ENCODE measurements at regions not wholly inside any gene's neighbourhood (a gene's known extent, or its start where the extent isn't known, plus 50 kb on each side); places are given as distances from the start of the nearest gene placed in this dataset.

DNA sequence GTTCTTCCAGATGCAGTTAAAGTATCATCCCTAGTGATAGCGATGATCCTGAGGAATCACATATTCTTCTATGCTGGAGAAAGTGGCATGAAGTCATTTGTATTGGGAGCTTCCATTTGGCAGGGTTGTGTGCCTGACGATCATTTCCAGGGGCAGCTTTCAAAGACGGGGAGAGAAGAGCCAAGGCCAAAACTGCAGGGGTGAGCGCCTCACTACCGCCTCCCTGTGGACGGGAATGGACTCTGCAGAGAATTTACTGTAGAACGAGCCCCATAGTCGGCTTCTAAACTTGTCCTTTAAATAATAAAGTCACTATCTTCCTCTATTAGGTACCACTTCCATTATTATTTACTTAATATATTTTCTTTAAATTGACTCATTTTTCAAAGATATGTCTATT, 555.9 kb upstream of the TMEM132C start:
- TF ChIP-seq EZH2phosphoT487 (conservative IDR thresholded peaks at IDR 0.05; ENCODE audit: low read length) (no peak), CTCF (IDR thresholded peaks at IDR 0.05; ENCODE audit: insufficient read depth, low read length, poor library complexity, severe bottlenecking) (no peak)
- Histone ChIP-seq H3K79me2 (ENCODE audit: insufficient read depth, low read length) (no peaks in the 10 kb centered on the region), H3K36me3 (ENCODE audit: low read length) (no peaks in the 10 kb centered on the region), H2AFZ (ENCODE audit: low read depth, low read length, severe bottlenecking) (no peak overlapping the region), H3K9me3 (ENCODE audit: insufficient read depth, low read length) (no peaks in the 10 kb centered on the region), H3F3A (ENCODE audit: insufficient read depth) (no peaks in the 10 kb centered on the region), H3K9ac (ENCODE audit: low read length) (no peak overlapping the region), H3K27ac (ENCODE audit: low read depth, low read length) (no peak overlapping the region), H3K9me2 (replicated peaks; ENCODE audit: insufficient read depth, low read length) (no peaks in the 10 kb centered on the region), H3K4me3 (ENCODE audit: insufficient read depth, low read length, poor library complexity, severe bottlenecking) (no peak overlapping the region), H3K4me2 (ENCODE audit: low read depth, low read length, poor library complexity, severe bottlenecking) (no peak overlapping the region), H4K20me1 (ENCODE audit: low read depth, low read length) (no peaks in the 10 kb centered on the region), H3K27me3 (ENCODE audit: low read length) (no peaks in the 10 kb centered on the region)

DNA sequence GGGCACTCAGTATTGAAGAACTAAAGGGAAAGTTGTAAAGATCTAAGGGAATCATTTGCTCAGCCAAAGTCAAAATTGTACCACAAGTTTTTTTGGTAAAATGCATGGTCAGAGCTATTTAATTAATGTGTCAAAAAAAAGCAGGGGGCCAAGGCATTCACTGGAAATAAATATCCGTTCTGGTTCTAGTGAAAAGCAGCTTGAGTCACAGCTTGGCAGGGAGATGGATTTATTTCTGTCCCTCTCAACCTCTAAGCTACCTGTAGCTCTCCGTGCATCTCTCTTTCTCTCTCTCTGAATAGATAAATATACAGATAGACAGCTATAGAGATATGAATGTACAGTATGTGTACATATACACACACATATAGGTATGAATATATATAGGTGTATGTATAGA, 554.4 kb upstream of the TMEM132C start:
- H3K4me3 ChIP-seq (ENCODE audit: insufficient read depth, low read length, poor library complexity, severe bottlenecking): no peak overlapping the region
- no peak overlapping the region for H3K4me2 ChIP-seq (ENCODE audit: low read depth, low read length, poor library complexity, severe bottlenecking)
- H3K27me3 ChIP-seq (ENCODE audit: low read length): no peaks in the 10 kb centered on the region
- no peaks in the 10 kb centered on the region for H3K9me3 ChIP-seq (ENCODE audit: insufficient read depth, low read length)
- H2AFZ ChIP-seq (ENCODE audit: low read depth, low read length, severe bottlenecking): no peak overlapping the region
- no peaks in the 10 kb centered on the region for H3K79me2 ChIP-seq (ENCODE audit: insufficient read depth, low read length)
- H3K9me2 ChIP-seq (replicated peaks; ENCODE audit: insufficient read depth, low read length): no peaks in the 10 kb centered on the region
- H3K9ac ChIP-seq (ENCODE audit: low read length): no peak overlapping the region
- no peaks in the 10 kb centered on the region for H4K20me1 ChIP-seq (ENCODE audit: low read depth, low read length)
- H3K27ac ChIP-seq (ENCODE audit: low read depth, low read length): no peak overlapping the region
- no peak for TF ChIP-seq EZH2phosphoT487 (conservative IDR thresholded peaks at IDR 0.05; ENCODE audit: low read length)
- TF ChIP-seq CTCF (IDR thresholded peaks at IDR 0.05; ENCODE audit: insufficient read depth, low read length, poor library complexity, severe bottlenecking): no peak
- no peaks in the 10 kb centered on the region for H3F3A ChIP-seq (ENCODE audit: insufficient read depth)
- H3K36me3 ChIP-seq (ENCODE audit: low read length): no peaks in the 10 kb centered on the region

DNA sequence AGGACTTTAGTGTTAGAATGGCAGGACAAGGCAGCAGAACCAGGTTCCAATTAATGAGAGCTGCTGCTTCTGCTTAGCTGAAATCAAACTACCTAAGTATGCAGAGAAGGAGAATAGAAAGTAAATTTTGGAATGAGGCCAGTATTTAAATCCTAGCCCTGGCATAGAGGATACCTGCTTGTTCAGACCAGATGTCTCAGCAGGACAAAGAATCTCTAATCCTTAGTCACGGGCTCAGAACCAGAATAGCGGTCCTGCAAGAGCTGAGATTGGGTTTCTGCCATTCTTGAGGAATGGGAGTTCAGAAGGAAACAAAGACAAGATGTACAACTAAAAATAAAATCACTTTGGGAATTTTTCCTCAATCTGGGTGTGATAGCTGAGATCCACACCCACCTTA, 550.8 kb upstream of the TMEM132C start:
- H3K9me2 ChIP-seq (replicated peaks; ENCODE audit: insufficient read depth, low read length): no peaks in the 10 kb centered on the region
- no peaks in the 10 kb centered on the region for H3K27me3 ChIP-seq (ENCODE audit: low read length)
- H3F3A ChIP-seq (ENCODE audit: insufficient read depth): no peaks in the 10 kb centered on the region
- H3K9me3 ChIP-seq (ENCODE audit: insufficient read depth, low read length): no peaks in the 10 kb centered on the region
- H3K36me3 ChIP-seq (ENCODE audit: low read length): no peaks in the 10 kb centered on the region
- no peak overlapping the region for H3K4me2 ChIP-seq (ENCODE audit: low read depth, low read length, poor library complexity, severe bottlenecking)
- H3K4me3 ChIP-seq (ENCODE audit: insufficient read depth, low read length, poor library complexity, severe bottlenecking): no peak overlapping the region
- H2AFZ ChIP-seq (ENCODE audit: low read depth, low read length, severe bottlenecking): no peak overlapping the region
- H4K20me1 ChIP-seq (ENCODE audit: low read depth, low read length): no peaks in the 10 kb centered on the region
- no peak for TF ChIP-seq EZH2phosphoT487 (conservative IDR thresholded peaks at IDR 0.05; ENCODE audit: low read length)
- TF ChIP-seq CTCF (IDR thresholded peaks at IDR 0.05; ENCODE audit: insufficient read depth, low read length, poor library complexity, severe bottlenecking): no peak
- no peaks in the 10 kb centered on the region for H3K79me2 ChIP-seq (ENCODE audit: insufficient read depth, low read length)
- no peak overlapping the region for H3K9ac ChIP-seq (ENCODE audit: low read length)
- H3K27ac ChIP-seq (ENCODE audit: low read depth, low read length): no peak overlapping the region

DNA sequence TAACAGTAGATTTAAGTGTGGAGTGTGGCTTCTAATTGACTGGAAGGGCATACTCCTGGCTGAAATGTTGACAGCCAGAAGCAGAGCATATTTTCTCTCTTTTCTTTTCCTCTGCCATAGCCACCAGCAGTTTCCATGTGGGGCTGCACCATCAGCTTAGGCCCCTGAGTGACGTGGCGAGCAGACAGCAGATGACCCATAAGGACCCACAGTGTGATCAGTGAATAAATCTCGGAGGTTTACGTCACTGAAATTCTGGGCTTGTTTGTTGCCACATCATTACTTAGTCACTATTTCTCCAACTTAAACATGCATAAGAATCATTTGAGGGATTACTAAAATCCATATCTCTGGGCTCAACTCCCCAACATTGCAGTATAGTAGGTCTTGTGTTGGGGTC, 549.7 kb upstream of the TMEM132C start:
- Histone ChIP-seq H3K27ac (ENCODE audit: low read depth, low read length) (no peak overlapping the region), H2AFZ (ENCODE audit: low read depth, low read length, severe bottlenecking) (no peak overlapping the region), H3K79me2 (ENCODE audit: insufficient read depth, low read length) (no peaks in the 10 kb centered on the region), H3K9ac (ENCODE audit: low read length) (no peak overlapping the region), H4K20me1 (ENCODE audit: low read depth, low read length) (no peaks in the 10 kb centered on the region), H3F3A (ENCODE audit: insufficient read depth) (no peaks in the 10 kb centered on the region), H3K9me3 (ENCODE audit: insufficient read depth, low read length) (no peaks in the 10 kb centered on the region), H3K36me3 (ENCODE audit: low read length) (no peaks in the 10 kb centered on the region), H3K9me2 (replicated peaks; ENCODE audit: insufficient read depth, low read length) (no peaks in the 10 kb centered on the region), H3K27me3 (ENCODE audit: low read length) (no peaks in the 10 kb centered on the region), H3K4me2 (ENCODE audit: low read depth, low read length, poor library complexity, severe bottlenecking) (no peak overlapping the region), H3K4me3 (ENCODE audit: insufficient read depth, low read length, poor library complexity, severe bottlenecking) (no peak overlapping the region)
- TF ChIP-seq CTCF (IDR thresholded peaks at IDR 0.05; ENCODE audit: insufficient read depth, low read length, poor library complexity, severe bottlenecking) (no peak), EZH2phosphoT487 (conservative IDR thresholded peaks at IDR 0.05; ENCODE audit: low read length) (no peak)
